HG03457 (cell line): ENCODE measurements at regions not wholly inside any gene's neighbourhood (a gene's known extent, or its start where the extent isn't known, plus 50 kb on each side); places are given as distances from the start of the nearest gene placed in this dataset.
"Not testable (repeated sequence)": the region's sequence is repeated elsewhere in the genome, so short reads cannot be mapped to it uniquely, and the experiment has no call there.

Experiments used
- ATAC-seq: cut with Tn5 transposase; IDR thresholded peaks from one replicate; pipeline ENCODE4 v1.9.1; 2021; ENCODE audit warnings: moderate number of reproducible peaks; ENCODE audit not compliant: unreplicated experiment

GRCh38 chr5:128784726-128785125, 180.6 kb upstream of the SLC27A6 start:
- no peak for ATAC-seq

GRCh38 chr5:128791312-128791711, 174.0 kb upstream of the SLC27A6 start:
- ATAC-seq, result no peak

- no peak for ATAC-seq
Observed at GRCh38 chr5:128796506-128796905, 168.8 kb upstream of the SLC27A6 start.

DNA sequence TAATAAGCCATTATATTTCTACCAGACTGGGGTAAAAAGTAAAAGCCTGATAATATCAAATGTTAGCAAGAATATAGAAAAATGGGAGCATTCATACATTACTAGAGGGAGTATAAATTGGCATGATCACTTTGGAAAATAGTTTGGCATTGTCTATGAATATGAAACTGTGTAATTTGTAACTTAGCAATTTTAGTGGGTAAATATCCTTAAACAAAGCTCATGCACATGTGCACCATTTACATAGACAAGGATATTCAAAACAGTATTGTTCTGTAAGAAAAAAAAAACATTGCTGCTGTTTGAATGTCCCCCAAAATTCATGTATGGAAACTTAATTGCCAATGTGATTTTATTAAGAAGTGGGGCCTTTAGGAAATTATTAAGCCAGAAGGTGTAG, 166.4 kb upstream of the SLC27A6 start:
- no peak for ATAC-seq

DNA sequence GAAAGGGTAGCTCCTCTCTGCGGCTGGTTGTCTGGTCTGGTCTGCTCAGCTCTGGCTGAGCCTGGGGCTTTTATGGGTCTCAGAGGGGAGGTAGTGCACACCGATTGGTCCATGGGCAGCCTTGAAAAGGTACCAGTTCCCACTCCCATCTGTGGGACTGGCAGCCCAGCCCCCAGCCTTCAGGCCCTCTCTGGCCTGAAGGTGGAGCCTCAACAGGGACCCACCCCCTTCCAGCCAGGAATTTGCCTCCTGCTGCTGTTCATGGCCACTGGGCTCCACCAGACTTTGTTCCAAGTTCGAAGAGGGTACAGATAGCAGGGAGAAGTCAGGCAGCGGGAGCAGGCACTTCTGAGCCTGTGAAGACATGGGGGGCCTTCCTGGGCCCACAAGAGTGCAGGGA, 165.3 kb upstream of the SLC27A6 start:
- no peak for ATAC-seq

DNA sequence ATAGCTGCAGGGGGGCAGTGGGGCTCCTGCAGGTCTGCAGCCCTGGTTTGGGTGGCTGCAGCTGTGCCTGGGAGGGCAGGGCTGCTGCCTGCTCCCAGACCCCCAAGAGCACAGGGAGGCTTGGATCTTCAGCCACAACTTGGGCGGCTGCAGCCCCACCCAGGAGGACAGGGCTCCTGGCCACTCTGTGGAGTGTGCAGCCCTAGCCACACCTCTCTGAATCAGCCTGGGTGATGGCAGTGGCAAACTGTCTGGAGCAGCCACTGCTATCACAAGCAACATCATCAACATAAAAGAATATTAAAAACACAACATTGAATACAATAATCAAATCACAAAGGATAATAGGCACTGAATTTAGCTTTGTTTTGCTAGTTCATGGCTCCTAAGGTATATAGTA, 164.9 kb upstream of the SLC27A6 start:
- no peak for ATAC-seq

GRCh38 chr5:128813317-128814070, 151.8 kb upstream of the SLC27A6 start:
- no peak for ATAC-seq

GRCh38 chr5:128815201-128815600, 150.1 kb upstream of the SLC27A6 start:
- no peak for ATAC-seq

- ATAC-seq, result no peak
Observed at GRCh38 chr5:128825826-128826225, 139.5 kb upstream of the SLC27A6 start.

GRCh38 chr5:128826275-128826674, 139.0 kb upstream of the SLC27A6 start:
- ATAC-seq, result no peak

GRCh38 chr5:128836571-128836970, 128.7 kb upstream of the SLC27A6 start:
- ATAC-seq, result no peak

- ATAC-seq, result no peak
Observed at GRCh38 chr5:128838623-128839022, 126.7 kb upstream of the SLC27A6 start.

GRCh38 chr5:128842241-128842640, 123.0 kb upstream of the SLC27A6 start:
- ATAC-seq, result no peak

- no peak for ATAC-seq
Observed at GRCh38 chr5:128844354-128844923, 120.8 kb upstream of the SLC27A6 start.

DNA sequence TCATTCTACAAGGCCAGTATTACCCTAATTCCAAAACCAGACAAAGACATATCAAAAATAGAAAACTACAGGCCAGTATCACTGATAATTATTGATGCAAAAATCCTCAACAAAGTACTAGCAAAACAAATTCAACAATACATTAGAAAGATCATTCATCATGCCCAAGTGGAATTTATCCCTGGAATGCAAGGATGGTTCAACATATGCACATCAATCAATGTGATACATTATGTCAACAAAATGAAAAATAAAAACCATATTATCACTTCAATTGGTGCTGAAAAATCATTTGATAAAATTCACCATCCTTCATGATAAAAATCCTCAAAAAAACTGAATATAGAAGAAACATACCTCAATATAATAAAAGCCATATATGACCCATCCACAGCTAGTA, 115.2 kb upstream of the SLC27A6 start:
- ATAC-seq, result no peak

DNA sequence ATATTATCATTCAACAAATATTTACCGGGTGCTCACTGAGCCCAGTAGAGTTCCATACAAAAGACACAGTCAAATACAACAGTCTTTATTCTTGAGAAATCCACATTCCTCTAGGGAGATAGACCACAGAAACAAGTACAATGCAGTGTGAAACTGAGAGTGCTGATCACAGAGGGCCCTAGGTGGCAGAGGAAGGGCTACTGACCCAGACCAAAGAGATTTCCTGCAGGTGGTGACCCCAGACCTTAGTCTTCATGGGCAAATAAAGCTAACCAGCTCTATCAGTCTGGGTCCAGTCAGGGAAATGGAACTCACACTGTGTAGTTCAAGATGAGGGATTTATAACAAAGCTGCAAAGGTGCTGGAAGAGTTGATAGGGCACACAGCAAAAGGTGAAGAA, 110.4 kb upstream of the SLC27A6 start:
- ATAC-seq, result no peak

GRCh38 chr5:128857076-128857677, 108.1 kb upstream of the SLC27A6 start:
- ATAC-seq, result no peak

DNA sequence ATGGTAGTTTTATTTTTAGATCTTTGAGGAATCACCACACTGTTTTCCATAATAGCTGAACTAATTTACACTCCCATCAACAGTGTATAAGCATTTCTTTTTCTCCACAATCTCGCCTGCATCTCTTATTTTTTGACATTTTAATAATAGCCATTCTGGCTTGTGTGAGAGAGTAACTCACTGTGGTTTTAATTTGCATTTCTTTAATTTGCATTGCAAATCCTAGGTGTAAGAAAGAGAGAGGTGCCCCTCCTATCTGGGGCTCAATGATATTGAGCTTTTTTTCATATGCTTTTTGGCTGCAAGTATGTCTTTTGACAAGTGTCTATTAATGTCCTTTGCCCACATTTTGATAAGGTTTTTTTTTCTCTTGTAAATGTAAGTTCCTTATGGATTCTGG, 106.3 kb upstream of the SLC27A6 start:
- ATAC-seq, result no peak

GRCh38 chr5:128861155-128861554, 104.1 kb upstream of the SLC27A6 start:
- ATAC-seq, result not testable (repeated sequence)

DNA sequence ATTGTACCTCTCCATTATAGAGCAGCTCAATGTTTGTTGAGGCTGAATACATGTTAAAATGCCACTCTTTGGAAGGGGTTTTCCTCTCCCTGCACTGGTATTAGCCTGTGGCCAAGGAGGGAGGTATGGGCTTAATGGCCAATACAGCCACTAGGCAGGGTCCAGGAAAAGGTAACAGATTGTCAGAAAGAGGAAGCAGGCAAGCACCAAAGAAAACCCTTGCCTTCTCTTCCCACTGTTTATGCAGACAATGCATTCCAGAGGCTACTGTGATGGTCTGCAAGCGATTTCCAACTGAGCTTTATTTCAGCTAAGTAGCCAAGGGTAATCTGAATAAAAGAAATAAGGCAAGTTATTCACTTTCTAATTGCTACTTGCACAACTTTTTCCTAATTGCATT, 95.3 kb upstream of the SLC27A6 start:
- ATAC-seq, result no peak

GRCh38 chr5:128870373-128870772, 94.9 kb upstream of the SLC27A6 start:
- ATAC-seq, result no peak

- ATAC-seq, result no peak
Observed at GRCh38 chr5:128870923-128871322, 94.4 kb upstream of the SLC27A6 start.
